HG02571 (cell line): ENCODE measurements at regions not wholly inside any gene's neighbourhood (a gene's known extent, or its start where the extent isn't known, plus 50 kb on each side); places are given as distances from the start of the nearest gene placed in this dataset.

ENCODE experiments used
- ATAC-seq: cut with Tn5 transposase; IDR thresholded peaks from one replicate; pipeline ENCODE4 v1.9.1; 2021; ENCODE audit warnings: mild to moderate bottlenecking, moderate library complexity; ENCODE audit not compliant: unreplicated experiment

DNA sequence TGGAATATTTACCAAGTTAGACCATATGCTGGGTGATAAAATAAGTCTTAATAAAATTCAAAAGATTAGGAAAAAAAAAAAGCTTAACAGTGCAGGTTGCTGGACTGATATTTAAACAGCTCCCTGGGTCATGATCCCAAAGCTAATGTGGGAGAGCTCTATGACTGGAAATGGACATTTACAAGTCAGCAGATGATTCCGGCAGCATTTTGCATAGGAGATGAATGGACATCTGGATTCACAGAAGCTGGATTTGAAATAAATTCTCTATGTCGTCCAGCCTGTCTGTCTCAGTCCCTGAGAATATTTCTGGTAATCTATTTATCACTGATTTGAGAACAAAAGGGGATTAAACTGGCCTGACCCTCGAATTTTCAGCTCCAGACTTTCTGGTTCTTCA is 52.3 kb upstream of the KLHL25 start:
- no peak for ATAC-seq

DNA sequence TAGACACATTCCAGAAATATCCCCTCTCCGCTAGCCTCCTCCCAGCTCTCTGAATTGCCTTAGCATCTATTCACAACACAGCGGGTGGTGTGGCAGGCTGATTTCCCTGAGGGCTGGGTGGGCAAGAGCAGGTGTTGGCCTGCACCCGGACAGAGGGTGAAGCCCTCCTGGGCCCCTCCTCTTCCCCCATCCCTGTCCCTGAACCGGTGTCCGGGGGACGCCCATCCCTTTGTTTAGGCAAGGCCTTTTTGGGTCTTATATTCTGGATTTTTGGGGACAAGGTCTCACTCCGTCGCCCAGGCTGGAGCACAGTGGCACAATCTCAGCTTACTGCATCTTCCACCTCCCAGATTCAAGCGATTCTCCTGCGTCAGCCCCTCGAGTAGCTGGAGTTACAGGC is 55.2 kb upstream of the KLHL25 start:
- no peak for ATAC-seq

DNA sequence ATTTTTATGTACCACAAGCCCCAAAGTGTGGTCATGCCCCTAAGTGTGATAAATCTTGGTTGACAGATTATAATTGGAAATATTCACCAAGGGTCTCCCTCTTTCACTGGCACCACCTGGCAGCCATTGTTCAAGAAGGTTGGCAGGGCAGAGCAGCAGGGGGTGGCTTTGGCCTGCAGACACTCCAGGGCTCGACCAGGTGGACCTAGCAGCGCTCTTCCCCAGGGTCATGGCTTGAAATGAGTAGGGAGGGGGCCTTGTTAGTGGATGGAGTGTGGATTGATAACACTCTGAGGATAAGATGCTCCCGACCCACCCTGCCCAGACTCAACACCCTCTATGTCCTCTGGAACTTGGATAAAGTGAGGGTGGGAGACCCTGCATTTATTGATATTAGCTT is 58.2 kb upstream of the KLHL25 start:
- no peak for ATAC-seq

DNA sequence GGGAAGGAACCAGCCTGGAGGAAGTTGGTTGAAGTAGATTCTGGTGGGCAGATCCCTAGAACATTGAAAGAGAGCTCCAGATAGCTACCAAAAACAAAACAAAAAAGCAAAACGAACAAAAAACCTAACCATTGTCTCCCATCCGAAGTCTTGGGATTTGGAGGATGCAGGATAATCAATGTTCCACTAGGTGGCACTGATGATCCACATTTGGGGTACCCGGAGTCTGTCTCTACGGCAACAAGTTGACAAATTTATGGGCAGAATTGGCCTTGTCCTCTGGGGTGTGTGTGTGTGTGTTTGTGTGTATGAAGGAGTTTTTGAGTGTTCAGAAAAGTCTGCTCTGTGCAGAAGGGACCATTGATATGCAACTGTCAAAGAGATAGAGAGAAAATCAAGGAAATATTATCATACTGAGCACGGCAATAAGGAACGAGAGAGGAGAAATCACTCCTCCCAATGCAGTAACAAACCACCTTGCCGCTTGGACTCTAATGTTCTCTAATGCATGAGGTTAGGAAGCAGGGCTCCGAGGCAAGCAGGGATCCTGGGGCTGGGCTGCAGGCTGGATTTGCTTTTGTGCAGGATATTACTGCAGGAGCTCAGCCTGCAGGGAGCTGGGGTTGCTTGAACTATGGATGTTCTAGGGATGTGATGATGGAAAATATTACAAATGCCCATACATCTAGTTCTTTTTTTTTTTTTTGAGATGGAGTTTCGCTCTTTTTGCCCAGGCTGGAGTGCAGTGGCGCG is 59.8 kb upstream of the KLHL25 start:
- ATAC-seq: peak; percentile 52

DNA sequence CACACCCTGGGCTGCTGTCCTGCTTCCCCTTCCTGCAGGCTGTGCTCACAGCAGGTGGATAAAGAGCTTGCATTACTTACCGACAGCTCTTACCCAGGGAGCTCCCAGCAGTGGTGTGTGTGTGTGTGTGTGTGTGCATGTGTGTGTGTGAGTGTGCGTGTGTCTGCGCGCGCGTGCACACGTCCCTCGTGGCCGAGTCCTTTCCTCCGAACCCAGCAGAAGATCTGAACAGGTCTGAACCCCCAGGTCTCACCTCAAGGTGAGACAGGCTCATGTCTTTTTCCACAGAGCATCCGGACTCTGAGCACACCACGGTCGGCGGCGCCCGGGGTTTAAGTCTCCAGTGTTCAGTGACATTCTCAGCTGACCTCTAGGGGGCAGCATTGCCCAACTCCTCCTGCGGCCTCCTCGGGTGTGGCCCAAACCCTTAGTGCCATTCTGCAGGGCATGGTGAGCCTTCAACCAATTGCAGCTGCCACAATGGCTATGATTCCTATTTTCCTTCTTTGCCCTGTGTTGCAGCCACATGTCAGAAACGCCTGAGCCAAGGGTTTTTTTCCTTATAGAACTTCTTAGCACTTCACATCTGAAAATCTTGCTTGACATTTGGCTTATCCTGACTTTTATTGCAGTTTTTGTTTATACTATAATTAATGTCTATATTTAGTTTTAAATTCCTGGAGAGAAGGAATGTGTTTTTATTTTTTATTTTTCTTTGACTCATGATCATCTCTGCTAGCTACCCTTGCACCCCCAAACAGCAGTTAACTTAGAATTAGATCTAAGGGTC is 64.1 kb upstream of the KLHL25 start:
- peak; percentile 92 for ATAC-seq

DNA sequence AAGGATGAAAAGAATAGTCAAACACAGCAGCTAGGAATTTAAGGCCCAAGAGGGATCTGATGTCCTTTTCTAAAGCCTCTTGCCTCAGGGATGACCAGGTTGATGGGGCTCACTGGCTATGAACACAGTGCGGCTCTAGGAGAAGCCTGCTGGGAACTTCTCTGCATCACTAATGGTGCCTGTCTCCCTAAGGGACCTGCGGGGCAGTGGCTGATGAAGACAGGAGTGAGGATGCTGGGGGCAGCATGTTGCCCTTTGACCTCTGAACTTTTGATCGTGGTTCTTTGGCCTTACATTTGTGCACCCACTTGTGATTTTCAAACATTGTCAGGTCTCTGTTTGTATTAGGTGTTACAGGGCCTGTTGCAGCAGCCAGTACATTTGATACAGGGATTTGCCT is 64.9 kb upstream of the KLHL25 start:
- no peak for ATAC-seq

DNA sequence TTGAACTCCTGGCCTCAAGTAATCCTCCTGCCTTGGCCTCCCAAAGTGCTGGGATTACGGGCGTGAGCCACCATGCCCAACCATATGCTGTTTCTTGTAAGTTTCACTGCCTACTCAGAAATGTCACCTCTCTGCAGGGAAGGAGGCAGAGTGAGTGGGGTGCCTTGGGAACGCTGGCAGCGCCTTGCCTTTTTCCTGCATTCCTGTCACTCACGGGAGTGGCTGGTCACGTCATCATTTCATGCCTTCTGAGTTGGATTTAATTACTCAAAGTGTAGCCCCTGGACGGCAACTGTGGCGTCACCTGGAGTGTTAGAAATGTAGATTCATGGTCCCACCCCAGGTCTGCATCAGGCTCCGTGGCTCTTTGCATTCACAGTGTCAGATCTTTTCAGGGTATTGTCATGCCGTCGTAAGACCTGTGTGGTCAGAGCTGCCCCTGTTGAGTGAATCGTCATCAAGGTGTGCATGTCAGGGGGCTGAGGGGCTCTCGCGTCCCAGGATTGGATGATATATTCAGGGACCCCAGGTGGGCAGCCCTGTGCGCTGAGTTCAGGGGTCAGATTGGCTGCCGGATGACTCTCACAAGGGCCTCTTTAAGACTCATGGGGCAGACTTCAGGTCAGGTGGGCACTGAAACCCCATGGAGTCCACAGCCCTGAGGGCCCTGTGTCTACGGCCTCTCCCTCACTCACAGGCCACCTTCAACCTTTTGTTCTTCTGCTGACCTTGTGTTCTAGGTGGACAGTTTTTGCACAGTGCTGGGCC is 65.9 kb upstream of the KLHL25 start:
- ATAC-seq: no peak

DNA sequence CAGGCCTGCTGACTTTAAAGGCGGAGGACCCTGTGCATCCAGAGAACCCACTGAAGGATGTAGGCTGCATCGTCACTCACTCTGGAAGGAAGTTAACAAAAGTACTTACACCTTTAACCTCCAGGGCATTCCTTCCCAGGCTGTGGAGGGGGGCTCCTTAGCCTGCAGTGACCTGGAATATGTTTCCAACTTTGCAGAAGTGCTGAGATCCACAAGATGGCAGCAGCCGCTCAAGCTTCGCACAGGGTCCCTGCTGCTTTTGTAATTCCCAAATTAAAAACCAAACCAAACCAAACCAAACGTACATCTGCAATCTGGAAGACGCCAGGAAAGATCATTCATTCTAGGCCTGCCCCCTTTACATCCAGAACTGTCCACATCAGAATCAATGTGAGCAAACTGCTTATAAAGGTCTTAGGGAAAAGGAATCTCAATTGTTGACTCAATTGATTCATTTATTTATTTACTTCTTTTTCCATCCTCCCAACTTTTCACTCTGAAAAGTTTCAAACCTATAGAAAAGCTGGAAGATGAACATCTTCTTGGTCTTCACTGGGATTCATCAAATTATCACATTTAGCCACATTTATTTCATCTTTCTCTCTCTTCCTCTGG is 70.5 kb upstream of the KLHL25 start:
- no peak for ATAC-seq

DNA sequence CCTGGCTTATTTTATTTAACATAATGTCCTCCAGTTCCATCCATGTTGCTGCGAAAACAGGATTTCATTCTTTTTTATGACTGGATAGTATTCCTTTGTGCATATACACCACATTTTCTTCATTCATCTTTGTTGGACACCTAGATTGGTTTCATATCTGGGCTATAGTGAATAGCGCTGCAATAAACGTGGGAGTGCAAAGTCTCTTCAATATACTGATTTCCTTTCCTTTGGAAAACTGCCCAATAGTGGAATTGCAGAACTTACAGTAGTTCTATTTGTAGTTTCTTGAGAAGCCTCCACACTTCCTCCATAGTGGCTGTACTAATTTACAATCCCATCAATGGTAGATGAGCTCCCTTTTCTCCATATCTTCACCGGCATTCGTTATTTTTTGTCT is 72.5 kb upstream of the KLHL25 start:
- no peak for ATAC-seq

DNA sequence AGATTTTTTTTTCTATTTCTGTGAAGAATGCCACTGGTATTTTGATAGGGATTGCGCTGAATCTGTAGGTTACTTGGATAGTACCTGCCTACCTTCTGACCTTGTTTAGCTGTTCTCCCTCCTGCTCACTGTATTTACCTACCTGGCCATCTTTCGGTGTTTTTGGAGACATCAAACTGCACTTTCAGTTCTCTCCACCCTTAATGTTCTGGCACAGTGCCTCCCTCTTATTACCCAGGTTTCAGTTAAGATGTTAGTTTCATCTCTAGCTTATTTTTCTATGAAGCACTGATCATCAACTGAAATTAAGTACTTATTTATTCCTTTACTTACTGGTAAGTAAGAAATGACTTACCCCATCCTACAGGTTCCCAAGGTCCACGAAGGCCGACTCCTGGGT is 74.4 kb upstream of the KLHL25 start:
- no peak for ATAC-seq

DNA sequence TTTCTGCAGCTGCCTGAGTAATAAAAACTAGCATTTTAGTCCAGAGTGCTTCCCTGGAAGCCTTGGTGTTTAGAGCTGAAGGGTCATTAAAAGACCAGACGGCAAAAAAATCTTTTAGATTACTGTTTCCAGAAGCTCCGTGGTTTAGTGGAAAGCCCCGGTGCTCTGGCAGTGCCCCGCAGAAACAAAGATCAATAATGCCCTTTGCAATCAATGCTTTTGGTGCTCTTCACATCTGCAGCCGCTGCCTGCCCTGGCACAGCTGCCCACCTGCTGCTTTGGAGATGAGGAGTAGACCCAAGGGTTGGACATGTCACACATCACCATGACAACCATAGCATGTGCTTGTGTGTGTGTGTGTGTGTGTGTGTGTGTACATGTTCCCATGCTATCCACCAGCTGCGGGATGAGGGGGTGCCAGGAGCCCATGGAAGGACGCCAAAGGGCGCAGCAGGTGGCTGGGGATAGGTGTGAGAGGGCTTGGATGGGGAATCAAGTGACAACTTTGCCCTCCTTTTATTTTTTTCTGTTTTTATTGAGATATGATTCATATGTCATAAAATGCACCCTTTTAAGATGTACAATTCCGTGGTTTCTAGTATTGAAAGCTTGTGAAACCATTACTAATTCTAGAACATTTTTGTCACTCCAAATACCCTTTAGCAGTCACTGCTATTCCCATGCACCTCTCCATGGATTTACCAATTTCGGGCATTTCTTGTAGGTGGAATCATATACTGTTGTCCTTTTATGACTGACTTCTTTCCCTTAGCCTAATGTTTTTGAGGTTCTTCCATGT is 75.7 kb upstream of the KLHL25 start:
- ATAC-seq: no peak

DNA sequence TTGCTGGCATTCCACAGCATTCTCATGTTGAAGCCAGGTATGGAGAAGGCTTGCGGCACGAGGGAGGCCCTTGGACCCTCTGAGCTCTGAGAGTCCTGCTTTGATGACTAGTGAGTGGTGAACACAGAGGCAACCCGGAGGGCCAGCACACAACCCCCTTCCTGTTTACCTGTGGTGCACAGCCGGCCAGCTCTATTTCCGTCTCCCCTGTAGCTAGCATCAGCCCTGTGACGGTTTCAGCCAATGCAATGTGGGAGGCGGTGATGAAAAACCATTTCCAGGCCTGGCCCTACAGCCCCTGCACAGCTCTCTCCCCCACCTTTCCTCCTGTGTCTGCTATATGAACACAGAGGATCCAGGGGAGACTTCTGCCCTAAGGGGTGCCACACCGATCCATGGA is 76.8 kb upstream of the KLHL25 start:
- no peak for ATAC-seq

DNA sequence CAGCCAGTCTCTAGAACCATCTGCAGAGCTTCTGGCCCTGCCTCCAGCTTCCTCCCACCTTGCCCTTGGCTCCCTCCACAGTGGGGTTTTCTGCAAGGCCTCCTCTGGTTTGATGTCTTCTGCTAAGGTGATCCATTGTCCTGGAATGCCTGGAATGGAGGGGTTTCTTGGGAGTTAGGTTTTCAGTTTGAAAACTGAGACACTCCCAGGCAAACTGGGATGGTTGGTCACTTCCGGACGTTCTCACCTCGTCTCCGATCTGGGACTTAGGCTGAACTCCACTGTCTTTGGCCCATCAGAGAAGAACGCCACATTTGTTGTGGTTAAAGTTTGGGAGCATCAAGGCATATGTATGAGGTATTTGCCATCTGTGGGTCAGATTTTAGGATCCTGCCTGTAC is 77.4 kb upstream of the KLHL25 start:
- no peak for ATAC-seq

DNA sequence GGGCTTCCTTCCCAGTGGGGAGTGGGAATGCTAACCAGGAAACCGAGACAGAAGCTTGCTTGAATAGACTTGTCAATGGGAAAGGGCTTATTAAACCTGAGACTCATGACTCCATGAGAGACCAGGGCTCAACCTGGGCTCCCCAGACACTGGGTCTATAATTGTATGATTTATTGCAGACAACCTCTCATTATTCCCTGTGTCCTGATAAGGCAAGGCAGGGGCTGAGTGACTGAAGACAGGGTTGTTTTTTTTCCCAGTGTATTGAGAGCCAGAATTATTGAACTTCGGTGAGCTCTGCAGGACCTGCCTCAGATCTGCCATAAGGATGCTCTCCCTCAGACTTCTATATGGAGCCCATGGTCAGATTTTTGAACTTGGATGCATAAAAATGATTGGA is 79.5 kb upstream of the KLHL25 start:
- ATAC-seq: no peak

DNA sequence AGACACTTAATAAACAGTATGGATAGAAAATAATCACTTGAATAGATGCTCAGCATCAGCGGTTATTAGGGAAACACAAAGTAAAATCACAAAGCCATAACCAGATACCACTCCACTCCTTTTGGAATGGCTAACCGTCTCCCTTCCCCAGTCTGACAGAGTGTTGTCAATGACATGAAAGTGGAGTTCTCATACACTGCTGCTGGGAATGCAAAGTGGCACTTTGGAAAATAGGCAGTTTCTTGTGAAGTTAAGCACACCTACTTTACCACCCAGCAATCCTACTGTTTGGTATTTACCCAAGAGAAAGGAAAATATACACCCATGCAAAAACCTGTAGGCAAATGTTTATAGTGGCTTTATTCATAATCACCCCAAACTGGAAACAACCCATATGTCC is 81.0 kb upstream of the KLHL25 start:
- ATAC-seq: no peak

DNA sequence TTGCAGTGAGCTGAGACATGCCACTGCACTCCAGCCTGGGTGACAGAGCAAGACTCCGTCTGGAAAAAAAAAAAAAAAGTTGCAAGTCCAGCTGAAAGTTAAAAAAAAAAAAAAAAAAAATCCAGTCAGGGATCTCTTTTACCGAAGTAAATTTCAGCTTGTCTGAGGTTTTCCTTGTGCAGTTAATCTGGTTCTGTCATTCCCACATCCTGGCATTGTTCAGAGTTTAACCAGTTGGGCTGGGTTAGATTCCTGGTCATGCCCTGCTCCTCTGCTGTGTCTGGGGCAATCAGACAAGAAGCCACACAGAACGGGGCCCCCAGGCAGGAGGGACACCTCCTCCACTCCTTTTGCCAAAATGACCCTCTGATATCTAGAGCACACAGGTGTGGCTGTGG is 84.1 kb upstream of the KLHL25 start:
- ATAC-seq: no peak

DNA sequence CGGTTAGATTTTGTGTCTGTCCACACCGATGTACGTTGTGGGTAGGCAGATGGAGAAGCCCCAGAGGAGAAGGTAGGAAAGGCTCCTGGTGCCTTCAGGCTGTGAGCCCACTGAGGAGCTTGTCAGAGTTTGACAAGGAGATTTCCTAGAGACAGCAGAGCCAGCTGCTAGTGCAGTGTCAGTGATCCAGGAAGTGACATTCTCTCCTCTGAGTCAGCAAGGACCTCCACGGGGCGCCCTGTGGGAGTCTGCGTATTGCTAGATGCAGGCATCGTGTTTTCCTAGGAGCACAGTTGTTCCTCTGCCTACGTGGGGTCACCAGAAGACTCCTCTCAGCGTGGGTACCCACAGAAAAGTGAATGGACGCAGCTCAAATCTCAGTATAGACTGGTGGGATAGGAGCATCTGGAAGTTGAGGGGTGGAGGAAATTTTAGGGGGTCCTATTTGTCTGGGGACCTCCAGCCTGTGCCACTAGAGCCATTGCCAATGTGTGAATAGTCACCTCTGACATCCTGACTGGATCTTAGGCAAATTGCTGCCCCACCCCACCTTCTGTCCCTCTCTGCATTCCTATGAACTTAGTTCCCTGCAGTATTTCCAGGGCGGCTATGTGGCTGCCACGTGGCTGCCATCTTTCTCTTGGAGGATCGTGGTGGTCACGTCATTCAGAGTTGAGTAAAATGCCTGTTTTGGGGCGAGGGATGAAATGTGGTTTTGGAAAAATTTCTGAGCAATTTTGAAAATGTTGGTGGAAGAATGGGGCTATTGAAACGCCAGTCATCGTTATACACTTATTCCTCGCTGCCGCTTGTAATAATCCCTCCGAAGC is 84.8 kb upstream of the KLHL25 start:
- no peak for ATAC-seq

DNA sequence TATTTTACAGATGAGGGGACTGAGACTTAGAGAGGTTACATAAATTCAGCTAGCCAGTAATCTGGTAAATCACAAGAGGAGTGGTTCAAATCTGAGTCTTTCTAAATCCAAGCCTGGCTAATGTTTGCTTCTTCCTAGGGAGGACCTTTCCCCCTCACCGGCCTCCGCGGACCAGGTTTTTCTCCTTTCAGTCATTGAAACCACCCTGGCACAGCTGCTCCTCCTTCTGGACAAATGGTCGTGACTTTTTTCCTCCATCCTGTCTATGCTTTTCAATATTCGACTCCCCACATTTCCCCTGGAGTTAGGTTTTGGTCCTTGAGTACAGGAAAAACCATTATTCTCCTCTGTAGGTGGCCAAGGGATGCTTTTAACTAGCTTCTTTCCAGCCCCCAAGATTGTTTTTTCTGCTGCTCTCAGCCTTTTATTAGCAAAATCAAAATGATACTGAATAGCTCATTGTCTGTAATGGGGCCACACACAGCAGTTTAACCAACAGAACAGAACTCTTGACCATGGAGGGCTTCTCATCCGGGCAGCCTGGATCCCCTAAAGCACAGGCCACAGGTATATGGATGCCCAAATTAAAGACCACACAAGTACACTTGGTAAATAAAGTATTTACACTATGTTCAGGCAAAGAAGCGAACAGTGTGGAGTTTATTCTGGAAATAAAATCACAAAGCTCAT is 85.9 kb upstream of the KLHL25 start:
- no peak for ATAC-seq

DNA sequence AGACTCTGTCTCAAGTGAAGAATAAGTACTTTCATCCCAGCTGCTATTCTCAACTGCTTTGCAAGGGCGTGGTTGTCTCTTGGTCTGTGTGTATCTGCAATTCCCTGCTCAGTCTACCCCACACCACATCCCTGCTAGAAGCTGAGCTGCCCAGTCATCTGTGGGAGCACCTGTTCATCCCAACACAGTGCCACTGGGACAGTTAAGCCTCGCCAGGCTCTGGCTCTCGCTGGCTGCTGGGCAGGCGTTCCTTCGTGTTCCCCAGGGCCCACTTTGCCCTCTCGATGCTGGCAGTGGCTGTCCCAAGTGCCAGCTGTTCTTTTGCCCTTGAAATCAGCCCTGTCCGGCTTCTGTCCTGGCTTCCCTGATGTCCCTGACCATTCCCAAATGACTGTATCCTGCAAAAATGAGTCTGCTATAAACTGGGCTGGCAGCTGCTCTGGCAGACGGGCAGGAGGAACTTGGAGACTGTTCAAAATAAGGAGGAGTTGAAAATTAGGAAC is 91.6 kb upstream of the KLHL25 start:
- no peak for ATAC-seq
